ENCODE measurements at regions not wholly inside any gene's neighbourhood (a gene's known extent, or its start where the extent isn't known, plus 50 kb on each side); places are given as distances from the start of the nearest gene placed in this dataset.

GRCh38 chr13:31638577-31638976 is 100.7 kb upstream of the RXFP2 start:
- no peak overlapping the region for H3K9ac ChIP-seq (ENCODE audit: low read depth, low read length)
- peaks cover 18% of the 10 kb centered on the region for H3K9me3 ChIP-seq (ENCODE audit: control insufficient read depth, insufficient read depth, low read length)

GRCh38 chr13:31639443-31640163 is 99.7 kb upstream of the RXFP2 start:
- Histone ChIP-seq H3K4me1 (ENCODE audit: control insufficient read depth, insufficient read depth, low read length) (no peaks in the 10 kb centered on the region), H3K9ac (ENCODE audit: low read depth, low read length) (no peak overlapping the region), H3K4me3 (ENCODE audit: low read depth, low read length) (no peak overlapping the region), H3K27ac (ENCODE audit: low read depth, low read length) (no peak overlapping the region), H3K9me3 (ENCODE audit: control insufficient read depth, insufficient read depth, low read length) (peaks cover 18% of the 10 kb centered on the region), H3K36me3 (ENCODE audit: control insufficient read depth, insufficient read depth, low read length) (no peaks in the 10 kb centered on the region), H3K27me3 (ENCODE audit: control insufficient read depth, insufficient read depth, low read length) (no peaks in the 10 kb centered on the region)

More at GRCh38 chr13:31638577-31638976, 100.7 kb upstream of the RXFP2 start:
- Histone ChIP-seq H3K4me1 (ENCODE audit: control insufficient read depth, insufficient read depth, low read length) (no peaks in the 10 kb centered on the region), H3K4me3 (ENCODE audit: low read depth, low read length) (no peak overlapping the region; the same call in 1 of the 2 replicates), H3K36me3 (ENCODE audit: control insufficient read depth, insufficient read depth, low read length) (no peaks in the 10 kb centered on the region), H3K27me3 (ENCODE audit: control insufficient read depth, insufficient read depth, low read length) (no peaks in the 10 kb centered on the region), H3K27ac (ENCODE audit: low read depth, low read length) (no peak overlapping the region)

- H3K9me3 ChIP-seq (ENCODE audit: control insufficient read depth, insufficient read depth, low read length): no peaks in the 10 kb centered on the region
- no peaks in the 10 kb centered on the region for H3K4me1 ChIP-seq (ENCODE audit: control insufficient read depth, insufficient read depth, low read length)
- no peak overlapping the region for H3K9ac ChIP-seq (ENCODE audit: low read depth, low read length)
- H3K27ac ChIP-seq (ENCODE audit: low read depth, low read length): no peak overlapping the region
- no peaks in the 10 kb centered on the region for H3K36me3 ChIP-seq (ENCODE audit: control insufficient read depth, insufficient read depth, low read length)
- no peaks in the 10 kb centered on the region for H3K27me3 ChIP-seq (ENCODE audit: control insufficient read depth, insufficient read depth, low read length)
- no peak overlapping the region for H3K4me3 ChIP-seq (ENCODE audit: low read depth, low read length)
These were observed 89.6 kb upstream of the RXFP2 start for GRCh38 chr13:31649766-31650165.

GRCh38 chr13:31653730-31654129 is 85.6 kb upstream of the RXFP2 start:
- no peak overlapping the region for H3K27ac ChIP-seq (ENCODE audit: low read depth, low read length)

GRCh38 chr13:31663880-31664585 is 75.3 kb upstream of the RXFP2 start:
- H3K4me1 ChIP-seq (ENCODE audit: control insufficient read depth, insufficient read depth, low read length): peaks cover 31% of the 10 kb centered on the region
- no peaks in the 10 kb centered on the region; the same call in 1 of the 2 replicates for H3K36me3 ChIP-seq (ENCODE audit: control insufficient read depth, insufficient read depth, low read length)
- no peaks in the 10 kb centered on the region for H3K27me3 ChIP-seq (ENCODE audit: control insufficient read depth, insufficient read depth, low read length)
- H3K4me3 ChIP-seq (ENCODE audit: low read depth, low read length): peak overlapping the region; percentile 53
- peak overlapping the region; percentile 24; the same call in 1 of the 2 replicates for H3K9ac ChIP-seq (ENCODE audit: low read depth, low read length)
- peak overlapping the region; percentile 99 for H3K27ac ChIP-seq (ENCODE audit: low read depth, low read length)
- peaks cover 22% of the 10 kb centered on the region for H3K9me3 ChIP-seq (ENCODE audit: control insufficient read depth, insufficient read depth, low read length)

More at GRCh38 chr13:31653730-31654129, 85.6 kb upstream of the RXFP2 start:
- Histone ChIP-seq H3K4me1 (ENCODE audit: control insufficient read depth, insufficient read depth, low read length) (no peaks in the 10 kb centered on the region), H3K4me3 (ENCODE audit: low read depth, low read length) (no peak overlapping the region), H3K36me3 (ENCODE audit: control insufficient read depth, insufficient read depth, low read length) (no peaks in the 10 kb centered on the region), H3K27me3 (ENCODE audit: control insufficient read depth, insufficient read depth, low read length) (no peaks in the 10 kb centered on the region), H3K9me3 (ENCODE audit: control insufficient read depth, insufficient read depth, low read length) (no peaks in the 10 kb centered on the region), H3K9ac (ENCODE audit: low read depth, low read length) (no peak overlapping the region)

- Histone ChIP-seq H3K9ac (ENCODE audit: low read depth, low read length) (no peak overlapping the region), H3K4me3 (ENCODE audit: low read depth, low read length) (no peak overlapping the region), H3K9me3 (ENCODE audit: control insufficient read depth, insufficient read depth, low read length) (peaks cover 22% of the 10 kb centered on the region), H3K4me1 (ENCODE audit: control insufficient read depth, insufficient read depth, low read length) (no peaks in the 10 kb centered on the region), H3K27ac (ENCODE audit: low read depth, low read length) (no peak overlapping the region), H3K27me3 (ENCODE audit: control insufficient read depth, insufficient read depth, low read length) (no peaks in the 10 kb centered on the region), H3K36me3 (ENCODE audit: control insufficient read depth, insufficient read depth, low read length) (no peaks in the 10 kb centered on the region; the same call in 1 of the 2 replicates)
These were observed 68.3 kb upstream of the RXFP2 start for GRCh38 chr13:31670831-31671617.

GRCh38 chr13:31674051-31674450 is 65.3 kb upstream of the RXFP2 start:
- H3K27ac ChIP-seq (ENCODE audit: low read depth, low read length): no peak overlapping the region

GRCh38 chr13:31675440-31675953 is 63.8 kb upstream of the RXFP2 start:
- Histone ChIP-seq H3K4me3 (ENCODE audit: low read depth, low read length) (no peak overlapping the region), H3K4me1 (ENCODE audit: control insufficient read depth, insufficient read depth, low read length) (no peaks in the 10 kb centered on the region), H3K36me3 (ENCODE audit: control insufficient read depth, insufficient read depth, low read length) (no peaks in the 10 kb centered on the region), H3K27me3 (ENCODE audit: control insufficient read depth, insufficient read depth, low read length) (no peaks in the 10 kb centered on the region), H3K9me3 (ENCODE audit: control insufficient read depth, insufficient read depth, low read length) (no peaks in the 10 kb centered on the region), H3K9ac (ENCODE audit: low read depth, low read length) (no peak overlapping the region), H3K27ac (ENCODE audit: low read depth, low read length) (no peak overlapping the region)

More at GRCh38 chr13:31674051-31674450, 65.3 kb upstream of the RXFP2 start:
- H3K9ac ChIP-seq (ENCODE audit: low read depth, low read length): no peak overlapping the region
- H3K9me3 ChIP-seq (ENCODE audit: control insufficient read depth, insufficient read depth, low read length): no peaks in the 10 kb centered on the region
- H3K36me3 ChIP-seq (ENCODE audit: control insufficient read depth, insufficient read depth, low read length): no peaks in the 10 kb centered on the region
- no peaks in the 10 kb centered on the region for H3K27me3 ChIP-seq (ENCODE audit: control insufficient read depth, insufficient read depth, low read length)
- no peak overlapping the region for H3K4me3 ChIP-seq (ENCODE audit: low read depth, low read length)
- H3K4me1 ChIP-seq (ENCODE audit: control insufficient read depth, insufficient read depth, low read length): no peaks in the 10 kb centered on the region

- no peak overlapping the region for H3K27ac ChIP-seq (ENCODE audit: low read depth, low read length)
- no peak overlapping the region for H3K4me3 ChIP-seq (ENCODE audit: low read depth, low read length)
- H3K4me1 ChIP-seq (ENCODE audit: control insufficient read depth, insufficient read depth, low read length): peaks cover 8% of the 10 kb centered on the region; the same call in 1 of the 2 replicates
- H3K36me3 ChIP-seq (ENCODE audit: control insufficient read depth, insufficient read depth, low read length): no peaks in the 10 kb centered on the region
- no peaks in the 10 kb centered on the region for H3K27me3 ChIP-seq (ENCODE audit: control insufficient read depth, insufficient read depth, low read length)
- H3K9me3 ChIP-seq (ENCODE audit: control insufficient read depth, insufficient read depth, low read length): no peaks in the 10 kb centered on the region
- no peak overlapping the region for H3K9ac ChIP-seq (ENCODE audit: low read depth, low read length)
These were observed 58.2 kb upstream of the RXFP2 start for GRCh38 chr13:31681133-31681532.

GRCh38 chr13:31684466-31684865 is 54.9 kb upstream of the RXFP2 start:
- peaks cover 8% of the 10 kb centered on the region; the same call in 1 of the 2 replicates for H3K4me1 ChIP-seq (ENCODE audit: control insufficient read depth, insufficient read depth, low read length)
- H3K27ac ChIP-seq (ENCODE audit: low read depth, low read length): no peak overlapping the region
- H3K4me3 ChIP-seq (ENCODE audit: low read depth, low read length): no peak overlapping the region
- no peaks in the 10 kb centered on the region for H3K9me3 ChIP-seq (ENCODE audit: control insufficient read depth, insufficient read depth, low read length)
- no peaks in the 10 kb centered on the region for H3K36me3 ChIP-seq (ENCODE audit: control insufficient read depth, insufficient read depth, low read length)
- no peak overlapping the region for H3K9ac ChIP-seq (ENCODE audit: low read depth, low read length)
- H3K27me3 ChIP-seq (ENCODE audit: control insufficient read depth, insufficient read depth, low read length): no peaks in the 10 kb centered on the region
